Gastroesophageal sphincter (tissue), 3 donors: ENCODE measurements at regions not wholly inside any gene's neighbourhood (a gene's known extent, or its start where the extent isn't known, plus 50 kb on each side); places are given as distances from the start of the nearest gene placed in this dataset.

Experiments
- CTCF ChIP-seq, 4 experiments: fragments of 200-600 bp in 2 of 4; fragments of 450-650 bp in 2 of 4; sonication (generic) in 1 of 4; IDR thresholded peaks; one replicate each; pipeline ENCODE4 v1.5.1; 2017 to 2019; ENCODE audit warnings: antibody characterized with exemption in 4 of 4, mild to moderate bottlenecking in 2 of 4, moderate library complexity in 2 of 4
- POLR2A ChIP-seq, 2 donors: fragments of 450-650 bp; IDR thresholded peaks; one replicate each; pipeline ENCODE4 v1.6.1; 2017; ENCODE audit warnings: antibody characterized with exemption in 2 of 2, mild to moderate bottlenecking in 2 of 2, moderate library complexity in 1 of 2

DNA sequence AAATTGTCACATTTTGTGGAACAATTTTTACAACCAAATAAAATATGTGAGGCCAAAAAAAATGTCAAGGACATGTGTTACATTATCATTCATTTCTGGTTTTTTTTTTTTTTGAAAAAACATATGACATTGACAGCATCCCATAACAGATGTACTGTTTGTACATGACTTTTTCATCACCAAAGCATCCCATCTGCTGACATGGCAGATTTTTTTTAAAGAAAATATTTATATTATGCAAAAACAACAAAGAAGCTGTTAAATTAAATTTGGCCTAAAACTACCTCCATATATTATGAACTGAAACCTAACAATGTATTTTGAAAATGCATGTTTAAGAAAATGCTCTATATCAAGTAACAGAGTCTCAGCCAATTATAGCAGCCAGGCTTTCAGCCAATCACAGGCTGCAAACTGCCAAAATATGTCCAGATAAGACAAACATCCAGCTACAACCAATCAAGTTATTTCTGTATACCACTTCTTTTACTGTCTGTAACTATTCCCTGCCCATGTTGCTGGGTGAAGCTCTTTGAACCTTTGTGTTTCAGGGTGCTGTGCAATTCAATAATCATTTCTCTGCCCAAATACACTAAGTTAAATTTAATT, 1111.8 kb downstream of the GRM8 start:
- TF ChIP-seq CTCF (IDR thresholded peaks at IDR 0.05) (no peak), POLR2A (IDR thresholded peaks at IDR 0.05) (no peak)
